ENCODE measurements at regions not wholly inside any gene's neighbourhood (a gene's known extent, or its start where the extent isn't known, plus 50 kb on each side); places are given as distances from the start of the nearest gene placed in this dataset.

DNA sequence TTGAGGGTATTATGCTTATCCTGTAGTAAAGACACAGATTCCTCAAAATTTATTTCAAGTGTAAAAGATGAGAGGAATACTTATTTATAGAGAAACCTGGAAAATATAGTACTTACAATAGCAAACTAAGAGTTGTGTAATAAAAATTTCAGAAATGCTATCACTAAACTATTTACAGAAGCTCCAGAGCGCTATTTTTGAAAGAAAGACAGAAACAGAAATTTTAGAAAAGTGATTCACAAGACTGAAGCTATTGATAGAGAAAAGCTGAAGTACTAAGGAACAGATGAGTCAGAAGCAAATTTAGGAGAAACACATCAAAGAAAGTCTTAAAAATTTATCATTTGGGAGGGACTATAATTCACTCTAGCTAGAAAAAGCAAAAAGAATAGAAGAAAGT lies 1174.2 kb downstream of the DIAPH3 start:
- Histone ChIP-seq H3K9me2 (replicated peaks; ENCODE audit: low read length) (no peaks in the 10 kb centered on the region), H3K36me3 (ENCODE audit: low read depth, low read length) (no peaks in the 10 kb centered on the region), H3K27ac (ENCODE audit: low read length) (no peak overlapping the region), H3K9ac (ENCODE audit: low read length) (no peak overlapping the region), H2AFZ (ENCODE audit: low read length) (no peak overlapping the region), H4K20me1 (ENCODE audit: low read length) (no peaks in the 10 kb centered on the region), H3K4me1 (ENCODE audit: insufficient read depth, low read length) (no peaks in the 10 kb centered on the region), H3F3A (ENCODE audit: low read length, unreplicated experiment) (no peaks in the 10 kb centered on the region), H3K4me2 (ENCODE audit: low read length) (no peak overlapping the region), H3K27me3 (ENCODE audit: low read length) (no peaks in the 10 kb centered on the region; the same call in 1 of the 2 replicates), H3K79me2 (ENCODE audit: low read length) (no peaks in the 10 kb centered on the region), H3K9me3 (ENCODE audit: low read length) (no peaks in the 10 kb centered on the region), H3K4me3 (ENCODE audit: low read length) (no peak overlapping the region)
- ATAC-seq (no peak), DNase-seq (no peak)
- ChIA-PET POLR2A (ENCODE audit: unreplicated experiment) (no interaction called here), CTCF (no interaction called here)
- no TSS peak for BruUV-seq (replicated peaks)
- no peak for TF ChIP-seq EZH2phosphoT487 (IDR thresholded peaks at IDR 0.05; ENCODE audit: borderline replicate concordance, low read length)
- TF ChIP-seq, protein P1, sequence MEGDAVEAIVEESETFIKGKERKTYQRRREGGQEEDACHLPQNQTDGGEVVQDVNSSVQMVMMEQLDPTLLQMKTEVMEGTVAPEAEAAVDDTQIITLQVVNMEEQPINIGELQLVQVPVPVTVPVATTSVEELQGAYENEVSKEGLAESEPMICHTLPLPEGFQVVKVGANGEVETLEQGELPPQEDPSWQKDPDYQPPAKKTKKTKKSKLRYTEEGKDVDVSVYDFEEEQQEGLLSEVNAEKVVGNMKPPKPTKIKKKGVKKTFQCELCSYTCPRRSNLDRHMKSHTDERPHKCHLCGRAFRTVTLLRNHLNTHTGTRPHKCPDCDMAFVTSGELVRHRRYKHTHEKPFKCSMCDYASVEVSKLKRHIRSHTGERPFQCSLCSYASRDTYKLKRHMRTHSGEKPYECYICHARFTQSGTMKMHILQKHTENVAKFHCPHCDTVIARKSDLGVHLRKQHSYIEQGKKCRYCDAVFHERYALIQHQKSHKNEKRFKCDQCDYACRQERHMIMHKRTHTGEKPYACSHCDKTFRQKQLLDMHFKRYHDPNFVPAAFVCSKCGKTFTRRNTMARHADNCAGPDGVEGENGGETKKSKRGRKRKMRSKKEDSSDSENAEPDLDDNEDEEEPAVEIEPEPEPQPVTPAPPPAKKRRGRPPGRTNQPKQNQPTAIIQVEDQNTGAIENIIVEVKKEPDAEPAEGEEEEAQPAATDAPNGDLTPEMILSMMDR (conservative IDR thresholded peaks at IDR 0.05; ENCODE audit: low read depth, low read length) = no peak
- no peak for TF ChIP-seq EZH2 (IDR thresholded peaks at IDR 0.05; ENCODE audit: low read length, unreplicated experiment)
- intact Hi-C loops (cut with micrococcal nuclease) = no loop called here

DNA sequence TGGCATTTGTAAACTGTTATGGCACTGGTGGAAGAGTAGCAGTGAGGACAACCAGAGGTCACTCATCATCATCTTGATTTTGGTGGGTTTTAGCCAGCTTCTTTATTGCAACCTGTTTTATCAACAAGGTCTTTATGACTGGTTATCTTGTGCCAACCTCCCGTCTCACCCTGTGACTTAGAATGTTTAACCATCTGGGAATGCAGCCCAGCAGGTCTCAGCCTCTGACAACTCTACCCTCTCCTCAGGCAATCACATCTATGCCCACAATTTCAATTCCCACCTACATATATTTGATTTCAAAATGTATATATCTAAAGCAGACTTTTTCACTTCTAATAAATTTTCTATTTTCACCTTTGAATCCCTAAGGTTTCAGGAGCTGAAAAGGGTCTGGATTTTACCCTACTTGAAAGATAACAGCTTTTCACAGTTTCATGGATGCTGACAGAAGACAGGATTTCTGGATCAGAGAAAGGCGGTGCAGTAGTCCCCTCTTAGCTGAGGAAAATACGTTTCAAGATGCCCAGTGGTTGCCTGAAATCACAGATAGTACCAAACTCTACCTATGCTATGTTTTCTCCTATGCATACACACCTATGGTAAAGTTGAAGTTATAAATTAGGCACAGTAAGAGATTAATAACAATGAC lies 1171.8 kb downstream of the DIAPH3 start:
- CTCF ChIA-PET = no interaction called here
- no peaks in the 10 kb centered on the region for H3K4me1 ChIP-seq (ENCODE audit: insufficient read depth, low read length)
- peak; percentile 11 for DNase-seq

More for the DNA sequence above, 1171.8 kb downstream of the DIAPH3 start:
- no peaks in the 10 kb centered on the region for H4K20me1 ChIP-seq (ENCODE audit: low read length)
- no peaks in the 10 kb centered on the region for H3K9me3 ChIP-seq (ENCODE audit: low read length)
- intact Hi-C loops (cut with micrococcal nuclease) = no loop called here
- TF ChIP-seq, protein P1 (conservative IDR thresholded peaks at IDR 0.05; ENCODE audit: low read depth, low read length) = no peak
- TF ChIP-seq EZH2 (IDR thresholded peaks at IDR 0.05; ENCODE audit: low read length, unreplicated experiment) (no peak), EZH2phosphoT487 (IDR thresholded peaks at IDR 0.05; ENCODE audit: borderline replicate concordance, low read length) (no peak)
- no peak overlapping the region for H3K27ac ChIP-seq (ENCODE audit: low read length)
- H3F3A ChIP-seq (ENCODE audit: low read length, unreplicated experiment) = no peaks in the 10 kb centered on the region
- no peak overlapping the region for H3K9ac ChIP-seq (ENCODE audit: low read length)
- no peaks in the 10 kb centered on the region for H3K36me3 ChIP-seq (ENCODE audit: low read depth, low read length)
- no peak for ATAC-seq
- BruUV-seq (replicated peaks) = no TSS peak
- H3K4me2 ChIP-seq (ENCODE audit: low read length) = no peak overlapping the region
- H3K27me3 ChIP-seq (ENCODE audit: low read length) = no peaks in the 10 kb centered on the region; the same call in 1 of the 2 replicates
- POLR2A ChIA-PET (ENCODE audit: unreplicated experiment) = no interaction called here
- no peak overlapping the region for H3K4me3 ChIP-seq (ENCODE audit: low read length)
- no peak overlapping the region for H2AFZ ChIP-seq (ENCODE audit: low read length)
- H3K9me2 ChIP-seq (replicated peaks; ENCODE audit: low read length) = no peaks in the 10 kb centered on the region
- H3K79me2 ChIP-seq (ENCODE audit: low read length) = no peaks in the 10 kb centered on the region
